ENCODE measurements at regions not wholly inside any gene's neighbourhood (a gene's known extent, or its start where the extent isn't known, plus 50 kb on each side); places are given as distances from the start of the nearest gene placed in this dataset.

DNA sequence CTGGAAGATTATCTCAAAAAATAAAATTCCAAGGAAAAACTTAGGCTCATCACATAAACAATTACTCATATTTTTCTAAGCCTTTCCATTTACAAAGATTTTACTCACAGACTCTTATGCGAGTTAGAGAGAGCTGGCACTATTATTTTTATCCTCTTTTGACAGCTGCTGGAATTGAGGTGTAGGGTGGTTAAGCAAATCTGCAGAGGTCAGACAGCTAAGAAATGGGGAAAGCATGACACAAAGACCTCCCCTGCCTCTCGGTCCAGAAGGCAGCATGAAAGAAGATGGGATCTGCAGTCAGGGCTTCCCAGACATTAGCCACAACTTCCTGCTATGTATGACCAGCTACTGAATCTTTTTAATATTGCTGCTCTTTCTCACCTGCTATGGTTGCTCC is 89.9 kb upstream of the CPEB2 start:
- TF ChIP-seq, protein P1, sequence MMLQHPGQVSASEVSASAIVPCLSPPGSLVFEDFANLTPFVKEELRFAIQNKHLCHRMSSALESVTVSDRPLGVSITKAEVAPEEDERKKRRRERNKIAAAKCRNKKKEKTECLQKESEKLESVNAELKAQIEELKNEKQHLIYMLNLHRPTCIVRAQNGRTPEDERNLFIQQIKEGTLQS (IDR thresholded peaks at IDR 0.05), result no peak
- TF ChIP-seq, protein P2, sequence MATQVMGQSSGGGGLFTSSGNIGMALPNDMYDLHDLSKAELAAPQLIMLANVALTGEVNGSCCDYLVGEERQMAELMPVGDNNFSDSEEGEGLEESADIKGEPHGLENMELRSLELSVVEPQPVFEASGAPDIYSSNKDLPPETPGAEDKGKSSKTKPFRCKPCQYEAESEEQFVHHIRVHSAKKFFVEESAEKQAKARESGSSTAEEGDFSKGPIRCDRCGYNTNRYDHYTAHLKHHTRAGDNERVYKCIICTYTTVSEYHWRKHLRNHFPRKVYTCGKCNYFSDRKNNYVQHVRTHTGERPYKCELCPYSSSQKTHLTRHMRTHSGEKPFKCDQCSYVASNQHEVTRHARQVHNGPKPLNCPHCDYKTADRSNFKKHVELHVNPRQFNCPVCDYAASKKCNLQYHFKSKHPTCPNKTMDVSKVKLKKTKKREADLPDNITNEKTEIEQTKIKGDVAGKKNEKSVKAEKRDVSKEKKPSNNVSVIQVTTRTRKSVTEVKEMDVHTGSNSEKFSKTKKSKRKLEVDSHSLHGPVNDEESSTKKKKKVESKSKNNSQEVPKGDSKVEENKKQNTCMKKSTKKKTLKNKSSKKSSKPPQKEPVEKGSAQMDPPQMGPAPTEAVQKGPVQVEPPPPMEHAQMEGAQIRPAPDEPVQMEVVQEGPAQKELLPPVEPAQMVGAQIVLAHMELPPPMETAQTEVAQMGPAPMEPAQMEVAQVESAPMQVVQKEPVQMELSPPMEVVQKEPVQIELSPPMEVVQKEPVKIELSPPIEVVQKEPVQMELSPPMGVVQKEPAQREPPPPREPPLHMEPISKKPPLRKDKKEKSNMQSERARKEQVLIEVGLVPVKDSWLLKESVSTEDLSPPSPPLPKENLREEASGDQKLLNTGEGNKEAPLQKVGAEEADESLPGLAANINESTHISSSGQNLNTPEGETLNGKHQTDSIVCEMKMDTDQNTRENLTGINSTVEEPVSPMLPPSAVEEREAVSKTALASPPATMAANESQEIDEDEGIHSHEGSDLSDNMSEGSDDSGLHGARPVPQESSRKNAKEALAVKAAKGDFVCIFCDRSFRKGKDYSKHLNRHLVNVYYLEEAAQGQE (IDR thresholded peaks at IDR 0.05), result no peak
- TF ChIP-seq, protein P3, sequence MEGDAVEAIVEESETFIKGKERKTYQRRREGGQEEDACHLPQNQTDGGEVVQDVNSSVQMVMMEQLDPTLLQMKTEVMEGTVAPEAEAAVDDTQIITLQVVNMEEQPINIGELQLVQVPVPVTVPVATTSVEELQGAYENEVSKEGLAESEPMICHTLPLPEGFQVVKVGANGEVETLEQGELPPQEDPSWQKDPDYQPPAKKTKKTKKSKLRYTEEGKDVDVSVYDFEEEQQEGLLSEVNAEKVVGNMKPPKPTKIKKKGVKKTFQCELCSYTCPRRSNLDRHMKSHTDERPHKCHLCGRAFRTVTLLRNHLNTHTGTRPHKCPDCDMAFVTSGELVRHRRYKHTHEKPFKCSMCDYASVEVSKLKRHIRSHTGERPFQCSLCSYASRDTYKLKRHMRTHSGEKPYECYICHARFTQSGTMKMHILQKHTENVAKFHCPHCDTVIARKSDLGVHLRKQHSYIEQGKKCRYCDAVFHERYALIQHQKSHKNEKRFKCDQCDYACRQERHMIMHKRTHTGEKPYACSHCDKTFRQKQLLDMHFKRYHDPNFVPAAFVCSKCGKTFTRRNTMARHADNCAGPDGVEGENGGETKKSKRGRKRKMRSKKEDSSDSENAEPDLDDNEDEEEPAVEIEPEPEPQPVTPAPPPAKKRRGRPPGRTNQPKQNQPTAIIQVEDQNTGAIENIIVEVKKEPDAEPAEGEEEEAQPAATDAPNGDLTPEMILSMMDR (IDR thresholded peaks at IDR 0.05; ENCODE audit: low read depth, low read length, missing input control), result no peak
- TF ChIP-seq SP1 (IDR thresholded peaks at IDR 0.05), result no peak
- no peak for TF ChIP-seq RAD21 (IDR thresholded peaks at IDR 0.05)
- TF ChIP-seq NR2F2 (IDR thresholded peaks at IDR 0.05), result no peak
- DNase-seq (ENCODE audit: low spot score), result no peak
- H3K9me3 ChIP-seq (ENCODE audit: control insufficient read depth in 4 of 4, low read length in 3 of 4), result no peaks in the 10 kb centered on the region
- no peak overlapping the region for H3K27ac ChIP-seq (ENCODE audit: low read depth in 1 of 2, low read length in 2 of 2)
- H3K4me1 ChIP-seq (ENCODE audit: control insufficient read depth in 4 of 4, insufficient read depth in 4 of 4, low read length in 3 of 4), result peaks cover 1 to 51% (median 42%) of the 10 kb centered on the region in 4 donors
- H3K4me3 ChIP-seq (ENCODE audit: low read depth in 1 of 3, low read length in 3 of 3), result no peak overlapping the region
- no peaks in the 10 kb centered on the region for H3K27me3 ChIP-seq (ENCODE audit: control insufficient read depth in 4 of 4, insufficient read depth in 4 of 4, low read length in 3 of 4)
- no peaks in the 10 kb centered on the region for H3K36me3 ChIP-seq (ENCODE audit: control insufficient read depth in 4 of 4, insufficient read depth in 3 of 4, low read depth in 1 of 4, low read length in 3 of 4)
- no peak overlapping the region for H3K9ac ChIP-seq (ENCODE audit: low read depth in 1 of 2, low read length in 2 of 2)
- 88% methylated on average over 2 of the region's 2 CpGs for WGBS

DNA sequence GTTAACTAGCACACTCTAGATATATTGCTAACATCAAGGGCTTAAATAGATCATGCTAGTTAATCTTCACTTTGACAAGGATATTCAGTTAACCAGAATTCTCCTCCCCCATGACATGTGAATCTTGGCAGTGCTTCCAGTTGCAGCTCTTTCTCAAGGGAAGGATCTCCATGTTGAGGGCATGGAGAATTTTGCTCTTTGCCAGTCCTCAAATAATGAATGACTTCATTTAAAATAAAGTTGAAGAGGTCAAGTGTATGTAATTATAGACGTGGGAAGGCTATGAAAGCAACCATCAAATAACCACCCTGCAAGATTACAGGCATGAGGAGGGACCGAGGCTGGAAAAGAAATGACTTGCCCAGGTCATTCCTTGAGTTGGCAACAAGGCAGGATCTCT is 87.3 kb upstream of the CPEB2 start:
- H3K9me3 ChIP-seq (ENCODE audit: control insufficient read depth in 4 of 4, low read length in 3 of 4), result no peaks in the 10 kb centered on the region
- H3K4me1 ChIP-seq (ENCODE audit: control insufficient read depth in 4 of 4, insufficient read depth in 4 of 4, low read length in 3 of 4), result peaks cover 1 to 33% (median 25%) of the 10 kb centered on the region in 4 donors
- H3K4me3 ChIP-seq (ENCODE audit: low read depth in 1 of 3, low read length in 3 of 3), result no peak overlapping the region
- H3K27ac ChIP-seq (ENCODE audit: low read depth in 1 of 2, low read length in 2 of 2), result no peak overlapping the region
- H3K27me3 ChIP-seq (ENCODE audit: control insufficient read depth in 4 of 4, insufficient read depth in 4 of 4, low read length in 3 of 4), result no peaks in the 10 kb centered on the region
- no peaks in the 10 kb centered on the region for H3K36me3 ChIP-seq (ENCODE audit: control insufficient read depth in 4 of 4, insufficient read depth in 3 of 4, low read depth in 1 of 4, low read length in 3 of 4)
- DNase-seq (ENCODE audit: low spot score), result no peak
- no peak overlapping the region for H3K9ac ChIP-seq (ENCODE audit: low read depth in 1 of 2, low read length in 2 of 2)
- no peak for TF ChIP-seq HNF4A (conservative IDR thresholded peaks at IDR 0.05)
- TF ChIP-seq JUND (IDR thresholded peaks at IDR 0.05), result no peak
- TF ChIP-seq RXRA (IDR thresholded peaks at IDR 0.05), result no peak
- TF ChIP-seq, protein P4, sequence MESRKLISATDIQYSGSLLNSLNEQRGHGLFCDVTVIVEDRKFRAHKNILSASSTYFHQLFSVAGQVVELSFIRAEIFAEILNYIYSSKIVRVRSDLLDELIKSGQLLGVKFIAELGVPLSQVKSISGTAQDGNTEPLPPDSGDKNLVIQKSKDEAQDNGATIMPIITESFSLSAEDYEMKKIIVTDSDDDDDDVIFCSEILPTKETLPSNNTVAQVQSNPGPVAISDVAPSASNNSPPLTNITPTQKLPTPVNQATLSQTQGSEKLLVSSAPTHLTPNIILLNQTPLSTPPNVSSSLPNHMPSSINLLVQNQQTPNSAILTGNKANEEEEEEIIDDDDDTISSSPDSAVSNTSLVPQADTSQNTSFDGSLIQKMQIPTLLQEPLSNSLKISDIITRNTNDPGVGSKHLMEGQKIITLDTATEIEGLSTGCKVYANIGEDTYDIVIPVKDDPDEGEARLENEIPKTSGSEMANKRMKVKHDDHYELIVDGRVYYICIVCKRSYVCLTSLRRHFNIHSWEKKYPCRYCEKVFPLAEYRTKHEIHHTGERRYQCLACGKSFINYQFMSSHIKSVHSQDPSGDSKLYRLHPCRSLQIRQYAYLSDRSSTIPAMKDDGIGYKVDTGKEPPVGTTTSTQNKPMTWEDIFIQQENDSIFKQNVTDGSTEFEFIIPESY (IDR thresholded peaks at IDR 0.05), result no peak
- TF ChIP-seq YY1 (IDR thresholded peaks at IDR 0.05), result no peak
- TF ChIP-seq, protein P1 (IDR thresholded peaks at IDR 0.05), result no peak
- TF ChIP-seq RAD21 (IDR thresholded peaks at IDR 0.05), result no peak
- no peak for TF ChIP-seq NR2F2 (IDR thresholded peaks at IDR 0.05)
- TF ChIP-seq GABPA (IDR thresholded peaks at IDR 0.05 in 1 of 2, conservative IDR thresholded peaks at IDR 0.05 in 1 of 2), result no peak
- 62% methylated on average over 2 of the region's 2 CpGs for WGBS

Data from liver (tissue), 8 donors.